NCI-H2081 treated with DMSO at 0.1 percent for 48 hours (cell line): ENCODE measurements at regions not wholly inside any gene's neighbourhood (a gene's known extent, or its start where the extent isn't known, plus 50 kb on each side); places are given as distances from the start of the nearest gene placed in this dataset.

Source experiments
- DNase-seq: peaks from one replicate; lab custom pipeline; 2025; lab: John Stamatoyannopoulos, UW

DNA sequence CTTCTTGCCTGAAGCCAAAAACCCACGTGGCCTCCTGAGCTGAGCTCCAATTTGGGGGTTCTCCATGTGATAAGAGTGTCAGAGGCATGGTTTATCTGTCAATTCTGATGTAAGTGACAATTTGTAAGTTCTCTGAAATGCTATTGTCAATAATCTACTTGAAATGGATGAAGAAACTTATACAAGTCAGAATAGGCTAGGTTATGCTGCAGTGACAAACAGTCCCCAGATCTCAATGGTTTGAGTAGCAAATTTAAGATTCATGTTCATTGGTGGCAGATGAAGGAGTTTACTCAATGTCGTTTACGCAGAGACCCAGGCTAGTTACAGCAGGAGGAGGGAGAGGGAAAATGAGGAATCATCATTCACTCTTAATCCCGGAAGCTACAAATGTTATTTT lies 352.4 kb downstream of the KIF16B start:
- DNase-seq: no peak

DNA sequence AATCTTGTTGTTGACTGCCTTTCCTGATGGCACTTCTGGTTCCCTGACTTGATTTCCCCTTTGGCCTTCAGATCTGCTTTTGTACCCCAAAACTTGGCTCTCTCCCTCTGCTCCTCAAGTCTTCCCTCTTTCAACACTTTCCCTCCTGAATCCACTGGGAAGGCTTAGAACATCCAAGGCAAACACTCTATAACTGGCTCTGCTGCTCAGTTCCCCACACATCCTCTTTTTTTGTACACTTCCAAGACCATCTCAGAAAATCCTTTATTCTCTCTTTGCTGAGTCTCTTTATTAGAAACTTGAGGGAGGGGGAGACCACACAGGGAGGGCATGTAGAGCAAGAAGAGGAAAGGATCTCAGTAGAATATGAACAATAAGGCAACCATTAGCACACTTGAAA lies 354.1 kb downstream of the KIF16B start:
- no peak for DNase-seq

DNA sequence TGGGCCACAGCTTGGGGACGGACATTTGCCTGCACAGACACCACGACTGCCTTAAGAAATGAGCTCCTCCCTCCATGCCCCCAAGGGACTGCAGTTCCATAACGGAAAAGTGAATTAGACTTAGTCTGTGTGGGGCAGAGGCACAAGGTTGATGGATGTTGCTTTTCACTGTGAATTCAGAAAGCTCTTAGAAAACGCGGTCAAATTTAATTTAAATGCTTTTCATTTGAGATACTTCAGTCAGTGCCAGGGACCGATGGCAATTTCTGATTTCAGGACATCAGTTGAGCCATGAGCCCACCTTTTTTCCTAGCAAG lies 356.4 kb downstream of the KIF16B start:
- no peak for DNase-seq

DNA sequence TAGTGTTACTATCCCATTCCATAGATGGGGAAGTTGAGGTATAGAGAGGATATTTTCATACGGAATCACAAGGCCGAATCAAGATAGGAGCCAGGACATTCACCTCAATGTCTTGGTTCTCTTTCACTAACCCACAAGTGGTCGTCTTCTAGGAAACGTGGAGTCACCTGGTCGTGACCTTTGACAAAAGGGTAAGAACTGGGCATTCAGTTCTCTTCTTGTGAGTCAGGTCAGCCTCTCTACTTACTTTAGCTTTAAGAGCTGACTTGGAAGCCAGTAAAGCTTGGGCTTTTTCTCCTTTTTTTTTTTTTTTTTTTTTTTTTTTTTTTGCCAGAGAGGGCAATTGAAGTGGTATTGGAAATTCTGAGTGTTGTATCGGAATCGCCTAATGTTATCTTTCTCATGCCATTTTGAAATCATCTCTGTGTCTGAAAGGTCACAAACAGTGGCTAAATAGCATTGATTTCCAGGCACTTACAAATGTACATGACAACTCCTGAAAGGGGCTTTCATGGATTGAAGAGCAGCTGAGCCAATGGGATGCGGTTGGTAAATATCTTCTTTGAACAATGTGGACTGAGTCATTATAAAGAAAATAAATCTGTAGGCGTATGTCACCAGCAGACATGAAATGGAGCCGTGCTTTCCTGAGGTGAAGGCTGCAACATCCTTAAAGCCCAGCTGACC lies 356.9 kb downstream of the KIF16B start:
- no peak for DNase-seq

DNA sequence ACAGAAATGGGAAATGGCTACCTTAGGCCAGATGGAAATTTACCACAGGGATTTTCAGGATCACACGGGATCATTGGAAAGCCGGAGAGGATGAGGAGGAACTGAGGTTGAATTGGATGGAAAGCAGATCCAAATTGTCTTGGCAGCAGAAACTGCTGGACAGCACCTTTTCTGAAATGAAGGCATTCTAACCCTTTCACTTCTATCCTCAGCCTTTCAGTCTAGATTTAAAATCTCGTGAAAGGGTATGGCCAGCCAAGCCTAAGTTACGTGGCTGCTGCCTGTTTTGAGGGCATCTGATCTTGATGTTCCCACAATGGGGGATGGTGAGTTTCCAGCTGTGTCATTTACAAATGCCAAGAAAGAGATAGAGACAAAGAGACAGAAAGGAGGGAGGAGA lies 358.2 kb downstream of the KIF16B start:
- no peak for DNase-seq

DNA sequence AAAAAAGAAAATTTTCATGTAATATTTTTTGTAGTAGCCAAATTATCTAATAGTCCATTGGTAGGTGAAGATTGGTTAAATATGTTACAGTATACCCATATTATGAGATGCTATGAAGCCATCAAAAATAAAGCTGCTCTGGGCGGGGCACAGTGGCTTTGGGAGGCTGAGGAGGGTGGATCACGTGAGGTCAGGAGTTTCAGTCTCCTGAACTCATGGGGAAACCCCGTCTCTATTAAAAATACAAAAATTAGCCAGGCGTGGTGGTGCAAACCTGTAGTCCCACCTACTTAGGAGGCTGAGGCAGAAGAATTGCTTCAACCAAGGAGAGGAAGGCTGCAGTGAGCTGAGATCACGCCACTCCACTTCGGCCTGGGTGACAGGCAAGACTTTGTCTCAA lies 360.5 kb downstream of the KIF16B start:
- no peak for DNase-seq

DNA sequence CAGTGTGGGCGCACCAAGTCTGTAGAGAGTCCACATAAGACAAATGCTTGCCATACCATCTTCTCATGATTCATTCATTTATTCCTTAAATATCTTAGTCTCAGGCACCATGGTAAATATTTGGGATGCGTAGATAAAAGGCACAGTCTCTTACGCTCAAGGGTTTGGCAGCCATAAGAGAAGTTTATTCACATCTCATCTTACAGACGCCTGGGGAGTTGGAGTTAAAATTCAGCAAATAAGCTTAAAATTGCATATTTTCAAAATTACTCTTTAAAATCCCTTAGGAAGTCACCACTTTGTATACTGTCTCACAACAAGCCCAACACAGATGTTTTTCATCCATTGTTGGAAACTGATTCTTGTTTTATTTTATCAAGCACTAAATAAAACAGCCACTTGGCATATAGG lies 363.3 kb downstream of the KIF16B start:
- DNase-seq: no peak

DNA sequence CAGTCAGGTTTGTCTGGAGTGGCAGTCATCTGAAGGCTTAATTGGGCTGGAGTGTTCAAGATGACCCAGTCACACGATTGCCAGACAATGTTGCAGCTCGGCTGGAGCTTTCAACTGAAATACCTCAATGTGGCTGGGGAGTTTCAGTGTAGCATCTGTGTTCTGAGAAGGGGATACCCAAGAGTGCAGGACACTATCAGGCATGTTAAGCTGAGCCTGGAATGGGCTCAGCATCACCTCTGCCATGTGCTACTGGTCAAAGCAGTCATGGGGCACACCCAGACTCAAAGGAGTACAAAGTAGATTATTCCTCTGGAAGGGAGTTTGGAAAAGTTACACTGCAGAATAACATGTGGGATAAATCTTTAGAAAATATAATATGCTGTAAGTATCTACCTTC lies 363.9 kb downstream of the KIF16B start:
- DNase-seq: no peak

DNA sequence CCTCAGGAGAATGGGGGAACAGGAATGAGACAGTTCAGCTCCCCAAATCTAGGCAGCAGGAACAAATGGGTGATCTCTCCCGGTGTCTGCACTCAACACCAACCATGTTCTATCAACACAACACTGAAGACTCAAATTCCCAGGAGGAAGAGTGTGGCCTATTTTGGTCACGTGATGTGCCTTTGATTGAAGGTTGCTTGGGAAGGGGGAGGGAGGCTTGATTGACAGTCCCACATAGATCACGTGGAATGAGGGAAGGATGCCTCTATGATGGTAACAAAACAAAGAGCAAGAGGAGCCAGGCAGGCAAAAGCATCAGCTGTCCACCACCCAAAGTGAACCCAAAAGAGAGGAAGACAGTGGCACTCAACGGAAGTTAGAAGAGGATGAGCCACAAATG lies 364.8 kb downstream of the KIF16B start:
- no peak for DNase-seq

DNA sequence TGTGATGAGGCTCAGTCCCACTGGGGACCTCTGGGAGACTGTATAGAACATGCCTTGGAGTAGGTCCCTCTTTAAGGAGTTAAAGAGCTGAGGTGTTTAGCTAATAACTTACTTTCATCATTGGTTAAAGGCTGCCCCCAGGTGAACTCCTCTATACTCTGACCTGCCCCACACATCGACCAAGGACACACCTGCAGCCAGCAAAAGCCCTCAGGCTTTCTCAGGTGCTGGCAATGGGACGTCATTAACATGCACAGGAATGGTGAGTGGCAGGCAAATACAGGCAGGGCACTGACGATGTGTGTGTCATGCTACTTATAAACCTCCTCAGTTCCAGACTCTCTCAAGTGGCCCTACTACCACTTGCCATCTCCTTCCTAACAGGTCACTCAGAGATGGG lies 366.4 kb downstream of the KIF16B start:
- DNase-seq: no peak

DNA sequence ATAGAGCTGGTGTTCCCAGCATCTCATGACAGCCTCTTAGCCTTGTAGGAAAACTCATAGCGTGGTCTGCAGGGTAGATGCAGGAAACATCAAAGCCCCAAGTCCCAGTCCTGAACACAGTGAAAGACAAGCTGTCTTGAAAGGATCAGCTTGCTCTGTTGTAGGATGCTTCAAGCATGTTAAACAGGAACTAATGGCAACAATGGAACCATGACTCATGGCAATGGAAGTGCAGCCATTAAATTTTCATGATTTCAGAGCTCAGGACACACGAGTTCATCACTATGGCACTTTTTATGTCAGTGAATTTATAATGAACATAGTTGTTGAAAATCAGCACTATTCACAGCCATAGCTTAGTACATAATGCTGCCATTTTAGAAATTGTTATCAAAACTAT lies 367.7 kb downstream of the KIF16B start:
- no peak for DNase-seq

DNA sequence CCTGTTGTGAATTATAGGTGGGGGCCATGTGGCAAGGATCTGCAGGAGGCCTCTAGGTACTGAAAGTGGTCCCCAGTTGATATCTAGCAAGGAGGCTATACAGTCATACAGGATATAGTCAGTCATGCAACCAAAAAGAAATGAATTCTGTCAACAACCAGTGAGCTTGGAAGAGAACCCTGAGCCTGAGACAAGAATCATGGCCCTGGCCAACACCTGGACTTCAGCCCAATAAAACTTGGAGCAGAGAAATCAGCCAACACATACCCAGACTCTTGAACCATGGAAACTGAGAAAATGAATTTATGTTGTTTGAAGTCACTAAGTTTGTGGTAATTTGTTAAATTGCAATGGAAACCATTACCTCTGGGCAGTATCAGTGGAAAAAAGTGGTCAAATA lies 370.2 kb downstream of the KIF16B start:
- no peak for DNase-seq

DNA sequence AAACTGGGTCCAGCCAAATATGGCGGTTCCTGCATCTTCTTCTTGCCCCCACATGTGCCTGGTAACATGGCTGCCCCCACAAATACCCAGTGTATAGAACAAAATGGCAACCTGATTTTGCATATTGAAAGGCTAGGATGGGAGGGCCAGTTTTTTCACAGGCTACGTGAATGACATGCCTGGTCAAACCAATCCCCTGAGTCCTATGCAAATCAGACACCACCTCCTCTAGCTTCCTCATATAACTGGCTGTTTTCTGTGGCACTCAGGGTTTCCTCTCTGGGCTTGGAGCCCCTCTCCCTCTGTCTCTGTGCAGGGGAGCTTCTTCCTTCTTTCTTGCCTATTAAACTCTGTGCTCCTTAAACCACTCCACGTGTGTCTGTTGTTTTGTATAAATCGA lies 372.1 kb downstream of the KIF16B start:
- DNase-seq: no peak

DNA sequence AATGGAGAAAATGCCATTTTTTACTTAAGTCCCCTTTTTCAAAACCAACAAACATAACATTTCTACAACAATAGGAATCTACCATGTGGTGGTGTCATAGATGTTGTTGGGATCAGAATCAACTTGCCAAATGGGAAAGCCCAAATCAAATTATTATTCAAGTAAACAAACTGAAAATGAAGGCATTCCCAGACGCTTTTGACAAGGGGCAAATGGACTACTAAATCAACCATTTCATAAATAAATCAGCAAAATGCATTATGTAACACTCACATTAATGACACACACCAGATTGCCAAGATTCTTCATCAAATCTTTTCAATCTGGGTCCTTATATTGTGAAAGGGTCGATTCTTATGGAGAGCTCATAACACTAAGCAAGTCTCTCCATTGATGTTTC lies 375.6 kb downstream of the KIF16B start:
- DNase-seq: no peak

DNA sequence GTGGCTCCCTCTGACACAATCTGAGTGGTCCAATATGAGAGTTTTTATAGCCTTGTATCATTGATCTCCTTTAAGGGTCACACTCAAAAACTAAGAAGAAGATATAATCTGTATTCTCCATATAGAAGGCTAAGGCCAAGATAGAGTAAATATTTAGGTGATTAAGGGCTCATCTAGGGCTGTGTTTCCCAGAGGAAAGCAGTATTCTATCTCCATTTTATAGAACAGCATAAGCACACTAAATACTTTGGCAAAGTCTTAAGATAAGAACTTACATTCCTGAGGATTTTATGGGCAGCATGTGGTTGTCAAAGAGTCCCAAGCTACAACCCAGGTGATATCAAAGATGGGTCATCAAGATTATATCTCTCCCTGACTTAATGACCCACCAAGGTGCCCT lies 377.6 kb downstream of the KIF16B start:
- DNase-seq: no peak

DNA sequence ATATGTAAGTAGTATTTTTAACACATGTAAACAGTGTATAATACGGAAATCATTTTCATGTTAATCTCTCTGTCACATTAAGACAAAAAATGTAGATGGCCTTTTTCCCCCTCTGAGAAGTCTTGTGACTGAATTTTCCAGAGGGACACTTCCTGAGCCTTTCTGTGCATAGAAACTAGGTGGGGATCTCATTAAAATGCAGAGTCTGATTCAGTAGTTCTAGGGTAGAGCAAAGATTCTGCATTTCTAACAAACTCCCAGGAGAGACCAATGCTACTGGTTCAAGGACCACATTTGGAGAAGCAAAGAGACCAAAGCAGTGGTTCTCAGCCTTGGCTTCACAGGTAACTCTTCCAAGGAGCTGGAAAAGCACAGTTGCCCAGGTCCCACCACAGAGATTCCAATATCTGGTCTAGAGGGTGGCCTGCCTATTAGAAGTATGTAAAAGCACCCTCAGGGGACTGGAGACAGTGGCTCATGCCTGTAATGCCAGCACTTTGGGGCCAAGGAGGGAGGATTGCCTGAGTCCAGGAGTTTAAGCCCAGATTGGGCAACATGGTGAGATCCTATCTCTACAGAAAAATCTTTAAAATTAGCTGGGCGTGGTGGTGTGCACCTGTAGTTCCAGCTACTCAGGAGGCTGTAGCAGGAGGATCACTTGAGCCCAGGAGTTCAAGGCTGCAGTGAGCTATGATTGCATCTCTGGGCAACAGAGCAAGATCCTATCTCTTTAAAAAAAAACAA lies 378.5 kb downstream of the KIF16B start:
- no peak for DNase-seq

DNA sequence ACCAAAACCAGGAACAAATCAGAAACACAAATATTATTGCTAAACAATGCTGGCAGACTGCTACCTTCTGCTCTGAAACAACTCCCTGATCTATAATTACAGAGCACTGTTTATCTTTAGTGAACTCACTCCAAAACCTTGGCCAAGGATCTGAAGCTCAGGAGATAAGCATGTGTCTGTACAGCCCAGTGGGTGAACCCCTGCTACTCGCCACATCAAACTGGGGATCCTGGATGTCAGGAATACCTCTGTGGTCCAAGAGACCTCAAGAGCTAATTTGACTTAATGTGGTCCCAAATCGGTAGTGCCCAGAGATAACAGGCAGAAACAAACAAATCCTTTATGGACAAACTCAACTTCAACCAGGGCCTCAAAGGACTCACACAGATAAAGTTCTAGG lies 381.8 kb downstream of the KIF16B start:
- DNase-seq: no peak

DNA sequence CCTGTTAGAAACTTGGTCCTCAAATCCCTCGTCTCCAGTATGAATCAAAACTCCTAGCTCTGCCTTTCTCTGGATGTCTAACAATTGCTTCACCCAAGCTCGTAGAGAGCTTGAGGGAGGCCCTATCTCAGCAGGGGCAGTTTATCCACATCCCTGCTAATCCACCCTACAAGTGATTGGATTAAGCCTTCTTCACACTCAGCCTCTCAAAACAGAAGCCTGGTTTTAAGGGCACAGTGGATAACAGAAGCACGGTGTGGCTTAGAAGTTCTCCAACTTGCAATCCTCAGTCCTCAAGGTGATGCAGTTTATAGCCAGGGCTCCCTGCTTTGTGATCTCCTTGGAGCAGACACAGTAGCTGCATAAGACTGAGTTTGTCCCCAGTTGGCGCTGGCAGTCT lies 383.9 kb downstream of the KIF16B start:
- no peak for DNase-seq

DNA sequence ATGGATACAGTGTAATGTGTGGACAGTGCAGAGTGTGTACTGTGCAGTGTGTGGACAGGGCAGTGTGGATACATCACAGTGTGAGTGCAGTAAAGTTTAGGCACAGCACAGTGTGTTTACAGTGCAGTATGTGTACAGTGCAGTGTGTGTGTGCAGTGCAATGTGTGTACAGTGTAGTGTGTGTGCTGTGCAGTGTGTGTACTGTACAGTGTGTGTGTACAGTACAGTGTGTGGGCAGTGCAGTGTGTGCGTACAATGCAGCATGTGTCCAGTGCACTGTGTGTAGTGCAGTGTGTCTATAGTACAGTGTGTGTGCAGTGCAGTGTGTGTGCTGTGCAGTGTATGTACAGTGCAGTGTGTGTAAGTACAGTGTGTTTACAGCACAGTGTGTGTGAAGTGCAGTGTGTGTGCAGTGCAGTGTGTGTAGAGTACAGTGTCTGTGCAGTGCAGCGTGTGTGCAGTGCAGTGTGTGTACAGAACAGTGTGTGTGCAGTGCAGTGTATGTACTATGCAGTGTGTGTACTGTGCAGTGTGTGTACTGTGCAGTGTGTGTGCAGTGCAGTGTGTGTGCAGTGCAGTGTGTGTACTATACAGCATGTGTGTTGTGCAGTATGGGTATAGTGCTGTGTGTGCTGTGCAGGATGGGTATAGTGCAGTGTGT lies 385.2 kb downstream of the KIF16B start:
- DNase-seq: no peak

DNA sequence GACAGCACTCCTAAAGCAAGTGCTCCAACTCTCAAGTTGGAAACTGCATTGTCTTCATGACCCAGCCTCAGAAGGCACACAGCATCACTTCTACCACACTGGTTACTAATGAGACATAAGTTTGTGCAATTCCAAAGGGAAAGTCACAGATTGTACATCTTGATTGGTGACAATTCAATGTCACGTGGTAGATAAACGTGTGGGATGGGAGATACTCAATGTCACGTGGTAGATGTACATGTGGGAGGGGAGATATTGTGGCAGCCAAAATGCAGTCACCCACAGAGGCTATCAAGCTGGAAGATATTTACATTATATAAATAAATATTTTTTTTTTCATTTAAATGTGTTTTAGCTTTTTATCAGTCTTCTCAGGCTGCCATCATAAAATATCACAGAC lies 393.3 kb downstream of the KIF16B start:
- no peak for DNase-seq

DNA sequence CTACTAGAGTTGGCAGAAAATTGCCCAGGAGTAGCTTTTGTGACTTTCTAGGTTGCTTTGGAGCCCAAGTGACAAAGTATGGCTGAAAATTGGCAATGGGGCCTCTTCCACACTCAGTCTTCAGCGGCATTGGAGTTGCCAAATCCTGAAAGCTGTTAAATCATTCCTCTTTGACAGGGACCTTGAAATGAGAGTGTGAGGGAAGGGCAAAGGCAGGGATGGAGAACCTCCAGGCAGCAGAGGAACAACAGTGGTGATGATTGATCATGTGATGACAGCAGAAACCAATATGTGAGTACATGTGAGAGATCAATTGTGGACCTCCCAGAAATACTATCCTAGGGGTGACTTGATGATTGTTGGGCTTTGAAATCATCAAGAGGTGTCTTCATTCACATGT lies 393.9 kb downstream of the KIF16B start:
- DNase-seq: no peak

DNA sequence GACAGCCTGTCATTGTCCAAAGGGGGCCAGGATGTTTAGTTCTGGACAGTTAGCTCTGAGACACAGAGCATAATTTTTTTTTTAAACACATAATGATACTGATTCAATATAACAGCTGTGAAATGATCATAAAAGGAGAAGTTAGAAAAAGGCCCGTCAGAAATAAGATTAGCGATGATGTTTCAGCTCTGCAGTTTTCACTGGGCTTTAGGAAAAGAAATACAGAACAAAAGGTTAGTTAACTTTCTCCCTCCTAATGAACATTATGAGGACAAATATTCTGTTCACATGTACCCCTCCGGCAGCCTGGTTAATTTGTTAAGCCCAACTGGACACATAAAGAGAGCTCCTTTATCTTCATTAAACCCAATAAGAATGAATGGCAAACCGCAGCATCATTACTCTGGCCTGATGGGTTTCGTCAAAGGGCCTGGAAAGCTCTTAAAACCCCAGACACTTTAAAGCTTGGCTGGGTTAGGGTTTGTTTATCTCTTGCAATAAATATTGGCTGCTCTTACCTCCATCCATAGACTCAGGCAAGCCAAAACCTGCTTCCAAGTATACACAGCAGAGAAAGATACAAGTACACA lies 394.6 kb downstream of the KIF16B start:
- DNase-seq: no peak

DNA sequence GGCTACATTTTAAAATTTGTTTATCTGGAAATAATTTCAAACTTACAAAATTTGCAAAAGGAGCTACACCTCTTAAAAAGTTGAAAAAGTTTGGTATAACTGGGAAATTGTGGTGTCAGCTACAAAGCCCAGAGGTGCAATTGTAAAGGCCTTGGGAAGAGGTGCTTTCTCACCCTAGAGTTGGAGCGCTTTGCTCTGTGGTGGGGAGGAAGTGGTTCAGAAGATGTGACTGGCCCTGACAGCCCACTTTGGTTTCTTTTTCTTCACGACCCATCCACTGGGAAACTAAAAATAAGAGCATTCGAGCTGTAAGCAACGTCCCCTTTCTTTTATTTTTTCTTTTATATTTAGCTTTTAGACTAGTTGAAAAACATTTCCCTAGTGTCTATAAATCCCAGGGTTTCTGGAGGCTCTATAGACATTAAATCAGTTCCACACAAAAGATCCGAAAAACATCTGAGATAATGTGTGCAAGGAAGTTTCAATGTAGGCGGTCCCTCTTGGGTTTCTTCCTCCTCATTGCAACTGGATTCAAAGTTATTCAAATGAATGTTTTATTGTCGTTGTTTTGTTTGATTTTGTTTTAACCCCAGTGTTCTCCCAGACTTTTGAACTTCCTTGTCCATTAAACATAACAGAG lies 397.8 kb downstream of the KIF16B start:
- no peak for DNase-seq
